HG03469 (cell line): ENCODE measurements at regions not wholly inside any gene's neighbourhood (a gene's known extent, or its start where the extent isn't known, plus 50 kb on each side); places are given as distances from the start of the nearest gene placed in this dataset.

Source experiments
- ATAC-seq: cut with Tn5 transposase; IDR thresholded peaks from one replicate; pipeline ENCODE4 v1.9.1; 2021; ENCODE audit warnings: mild to moderate bottlenecking, moderate library complexity, moderate number of reproducible peaks; ENCODE audit not compliant: unreplicated experiment

DNA sequence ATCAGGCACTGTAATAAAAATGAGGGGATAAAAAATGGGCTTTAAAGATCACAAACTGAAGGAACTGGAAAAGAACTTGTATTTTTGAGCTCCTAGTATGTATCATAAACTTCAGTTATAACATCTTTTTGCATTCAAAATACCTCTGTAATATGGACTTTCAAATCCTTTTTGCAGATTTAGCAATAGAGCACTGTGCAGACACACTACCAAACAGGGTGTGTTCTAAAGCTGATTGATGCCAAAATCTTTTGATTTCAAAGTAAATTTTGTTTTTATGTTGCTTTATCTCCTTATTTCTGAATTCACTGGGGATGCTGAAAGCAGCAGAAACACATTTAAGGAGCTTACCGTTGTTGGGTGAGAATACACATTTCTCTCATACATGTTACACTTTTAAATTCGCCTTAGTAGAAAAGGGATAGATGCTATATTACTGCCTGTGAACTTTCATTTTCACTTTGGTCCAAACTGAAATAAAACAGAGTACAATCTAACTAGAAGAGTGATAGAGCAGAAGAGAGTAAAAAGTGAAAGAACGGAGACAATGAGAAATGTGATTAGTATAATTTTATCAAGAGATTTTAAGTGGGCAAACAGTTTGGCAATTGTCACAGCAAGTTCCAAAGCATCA, 1126.6 kb downstream of the BRINP3 start:
- ATAC-seq = no peak

- ATAC-seq = no peak
Measured at GRCh38 chr1:189351960-189352359, 1125.7 kb downstream of the BRINP3 start.

DNA sequence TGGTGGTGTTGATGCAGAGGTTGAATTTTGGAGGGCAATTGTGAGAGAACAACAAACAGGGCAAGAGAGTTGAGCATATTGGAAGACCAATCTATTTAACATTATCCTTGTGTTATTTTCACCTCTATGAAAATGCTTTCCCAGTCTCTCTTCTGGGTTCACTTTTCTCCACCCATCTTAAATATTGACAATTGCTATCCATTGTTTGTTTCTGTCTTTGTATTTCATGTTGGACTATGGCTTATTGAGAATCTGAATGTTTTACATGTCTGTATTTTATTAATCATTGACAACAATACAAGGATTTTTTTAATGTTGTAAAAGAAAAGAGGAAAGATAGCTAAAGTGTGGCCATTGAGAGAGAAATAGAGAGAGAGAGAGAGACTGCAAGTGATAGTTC, 1121.5 kb downstream of the BRINP3 start:
- ATAC-seq = no peak

DNA sequence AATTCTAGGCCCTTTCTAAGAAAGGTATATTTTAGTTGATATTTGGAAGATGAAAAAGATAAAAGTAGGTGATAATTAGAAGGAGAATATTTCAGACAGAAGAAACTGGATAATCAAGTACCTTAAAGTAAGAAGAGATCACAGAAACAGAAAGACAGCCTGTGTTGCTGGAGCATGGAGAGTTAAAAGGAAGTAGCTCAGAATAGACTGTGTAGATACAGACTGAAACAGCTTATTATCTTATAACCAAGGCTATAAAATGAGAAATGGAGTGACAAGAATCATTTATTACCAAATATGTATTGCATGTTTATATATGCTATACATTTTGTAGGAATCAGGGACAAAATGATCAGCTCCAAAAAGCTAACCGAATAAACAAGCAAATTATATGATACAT, 1120.3 kb downstream of the BRINP3 start:
- ATAC-seq = no peak

DNA sequence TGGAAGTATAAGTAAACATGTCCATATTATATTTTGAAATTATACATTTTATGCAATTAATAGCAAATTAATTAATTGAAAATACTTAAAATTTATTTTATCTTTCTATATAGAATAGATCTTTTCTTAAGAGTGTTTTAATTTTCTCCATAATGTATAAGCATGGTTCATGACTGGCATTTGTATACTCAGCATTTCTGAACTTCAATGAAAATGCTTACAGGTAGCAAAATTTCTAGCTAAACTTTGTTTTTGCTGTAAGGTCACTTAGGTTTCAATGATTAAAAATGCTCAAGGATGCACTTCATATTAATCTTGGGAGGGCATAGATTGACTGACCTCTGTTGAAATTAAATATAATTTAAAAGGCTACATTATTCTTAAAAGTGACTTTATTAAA, 1108.1 kb downstream of the BRINP3 start:
- no peak for ATAC-seq

GRCh38 chr1:189374816-189375215, 1102.8 kb downstream of the BRINP3 start:
- no peak for ATAC-seq

- ATAC-seq = no peak
Measured at GRCh38 chr1:189405419-189405818, 1072.2 kb downstream of the BRINP3 start.

DNA sequence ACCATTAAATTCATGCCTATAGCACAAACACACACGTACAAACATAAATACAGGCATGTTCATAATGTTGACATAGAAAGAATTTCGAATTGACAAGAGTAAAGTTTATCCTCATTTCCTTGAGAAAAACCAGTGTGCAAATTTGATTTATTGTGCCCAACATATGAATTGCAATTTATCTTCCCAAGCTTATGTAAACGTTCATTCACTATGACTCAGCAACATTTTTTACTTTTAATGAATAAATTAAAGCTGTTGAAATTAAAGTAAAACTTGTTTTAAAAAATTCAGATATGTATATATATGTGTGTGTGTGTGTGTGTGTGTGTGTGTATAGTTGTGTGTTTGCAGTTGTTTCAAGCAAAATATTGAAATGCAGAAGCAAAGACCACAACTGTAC, 1067.9 kb downstream of the BRINP3 start:
- no peak for ATAC-seq

GRCh38 chr1:189424746-189425331, 1052.8 kb downstream of the BRINP3 start:
- no peak for ATAC-seq

DNA sequence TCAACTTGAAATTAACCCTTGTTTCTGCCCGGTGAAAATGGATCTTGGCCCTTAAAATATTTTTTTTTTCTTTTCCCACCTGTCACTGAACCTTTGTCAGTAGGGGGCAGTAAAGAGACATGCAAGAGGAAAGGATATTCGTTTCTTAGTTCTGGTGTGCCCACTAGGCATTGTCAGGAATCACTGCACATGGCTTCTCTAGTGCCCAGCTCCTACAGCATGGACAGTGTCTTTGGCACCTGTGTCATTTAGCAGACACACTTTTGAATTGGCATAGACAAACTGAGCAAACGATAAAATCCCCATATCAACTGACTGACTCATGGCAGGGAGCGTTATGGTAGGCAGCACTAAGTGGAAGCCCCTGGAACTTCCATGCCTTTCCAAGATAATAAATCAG, 1048.1 kb downstream of the BRINP3 start:
- no peak for ATAC-seq

GRCh38 chr1:189431447-189431846, 1046.2 kb downstream of the BRINP3 start:
- ATAC-seq = no peak

- ATAC-seq = no peak
Measured at GRCh38 chr1:189432753-189433152, 1044.9 kb downstream of the BRINP3 start.

DNA sequence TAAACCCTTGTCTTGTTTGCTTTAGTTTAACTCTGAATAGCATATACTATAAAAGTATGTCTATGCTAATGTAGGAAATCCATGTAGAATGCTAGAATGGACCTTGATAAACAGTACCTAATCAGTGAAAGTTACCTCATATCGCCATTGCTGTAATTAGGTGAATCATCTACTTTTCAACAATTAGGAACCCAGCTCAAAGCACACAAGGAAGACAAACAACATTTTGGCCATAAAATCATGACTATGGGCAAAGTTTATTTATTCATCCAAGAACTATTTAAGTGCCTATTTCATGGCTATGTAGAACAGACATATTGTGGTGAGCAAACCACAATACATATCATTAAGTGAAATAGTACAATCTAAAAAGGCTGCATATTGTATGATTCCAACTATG, 1043.2 kb downstream of the BRINP3 start:
- no peak for ATAC-seq

DNA sequence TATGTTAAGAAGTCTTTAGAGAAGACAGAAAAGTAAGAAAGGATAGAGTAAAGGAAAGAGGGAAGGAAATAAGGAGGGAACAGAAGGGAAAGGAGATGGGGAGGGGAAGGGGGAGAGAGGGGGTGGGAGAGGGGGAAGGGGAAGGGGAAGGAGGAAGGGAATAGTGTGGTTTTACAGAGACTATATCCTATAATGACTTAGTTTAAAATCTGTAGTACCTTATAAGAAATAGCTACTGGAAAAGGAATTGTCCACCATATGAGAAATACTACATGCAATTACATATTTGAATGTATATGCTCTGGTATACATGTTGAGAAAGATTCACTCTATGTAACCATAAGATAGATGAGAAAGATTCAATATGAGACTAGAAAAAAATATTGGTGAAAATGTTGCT, 1042.3 kb downstream of the BRINP3 start:
- no peak for ATAC-seq

- no peak for ATAC-seq
Measured at GRCh38 chr1:189438808-189439207, 1038.9 kb downstream of the BRINP3 start.

GRCh38 chr1:189463166-189463565, 1014.5 kb downstream of the BRINP3 start:
- ATAC-seq = no peak

GRCh38 chr1:189496768-189497167, 980.9 kb downstream of the BRINP3 start:
- ATAC-seq = no peak

DNA sequence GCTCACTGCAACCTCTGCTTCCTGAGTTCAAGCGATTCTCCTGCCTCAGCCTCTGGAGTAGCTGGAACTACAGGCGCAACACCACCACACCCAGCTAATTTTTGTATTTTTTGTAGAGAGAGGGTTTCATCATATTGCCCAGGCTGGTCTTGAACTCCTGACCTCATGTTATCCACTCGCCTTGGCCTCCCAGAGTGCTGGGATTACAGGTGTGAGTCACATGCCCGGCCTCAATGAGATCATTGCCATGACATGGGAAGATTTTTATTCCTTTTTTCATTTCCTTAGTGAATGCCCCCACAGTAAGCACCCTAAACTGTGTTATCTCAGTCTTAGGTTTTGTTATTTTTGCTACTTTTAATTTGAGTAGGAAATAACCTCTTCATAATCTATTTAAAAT, 977.9 kb downstream of the BRINP3 start:
- ATAC-seq = no peak

DNA sequence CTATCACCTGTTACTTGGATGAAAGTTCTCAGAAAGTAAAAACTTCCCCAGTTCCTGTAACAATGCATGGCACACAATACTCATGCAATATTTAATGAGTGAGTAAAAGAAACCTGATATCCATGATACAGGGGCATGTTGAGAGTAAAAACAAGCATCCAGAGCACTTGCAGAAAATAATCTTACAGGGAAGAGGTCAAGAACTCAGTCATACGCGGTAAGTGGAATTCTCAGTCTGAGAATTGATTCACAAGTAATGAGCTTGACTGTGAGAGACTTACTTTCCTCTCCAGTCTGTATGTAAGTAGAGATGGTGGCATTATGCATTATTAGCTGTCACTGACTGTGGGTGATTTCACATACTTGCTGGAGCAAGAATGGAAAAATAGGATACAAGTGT, 976.9 kb downstream of the BRINP3 start:
- no peak for ATAC-seq

DNA sequence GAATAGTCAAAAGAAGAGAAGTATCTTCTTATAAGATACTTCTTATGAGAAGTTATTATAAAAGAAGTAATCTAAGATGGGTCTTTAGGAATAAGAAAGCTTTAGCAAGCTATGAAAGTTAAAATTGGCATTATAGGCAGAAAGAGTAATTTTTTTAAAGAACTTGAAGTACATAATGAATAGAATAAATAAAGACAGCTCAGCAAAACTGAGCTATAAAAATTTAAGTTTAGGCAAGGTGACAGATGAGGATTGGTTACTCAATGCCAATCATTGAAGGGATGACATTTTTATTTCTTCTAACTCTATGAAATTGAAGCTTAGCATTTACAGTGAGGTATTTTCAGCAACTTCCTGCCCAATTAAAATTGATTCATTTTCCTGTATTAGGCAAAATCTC, 966.8 kb downstream of the BRINP3 start:
- no peak for ATAC-seq

- no peak for ATAC-seq
Measured at GRCh38 chr1:189513091-189513490, 964.6 kb downstream of the BRINP3 start.

DNA sequence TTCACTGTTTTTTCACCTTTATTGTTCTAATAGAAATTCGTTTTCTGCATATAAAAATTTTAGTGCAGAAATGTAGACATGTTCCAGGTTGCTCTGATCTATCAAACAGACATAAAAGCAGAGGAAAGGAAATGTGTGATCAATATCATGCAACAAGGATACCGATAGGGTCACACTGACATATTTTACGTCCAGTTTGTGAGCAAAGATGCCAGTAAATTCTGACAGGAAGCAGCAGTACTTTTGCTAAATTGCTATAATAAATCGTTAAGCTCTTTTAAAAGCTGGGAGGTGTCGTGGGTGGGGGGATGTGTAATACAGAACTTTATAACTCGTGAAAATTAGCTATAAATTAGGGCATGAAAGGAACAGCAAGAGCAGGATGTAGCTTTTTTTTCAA, 955.2 kb downstream of the BRINP3 start:
- no peak for ATAC-seq

DNA sequence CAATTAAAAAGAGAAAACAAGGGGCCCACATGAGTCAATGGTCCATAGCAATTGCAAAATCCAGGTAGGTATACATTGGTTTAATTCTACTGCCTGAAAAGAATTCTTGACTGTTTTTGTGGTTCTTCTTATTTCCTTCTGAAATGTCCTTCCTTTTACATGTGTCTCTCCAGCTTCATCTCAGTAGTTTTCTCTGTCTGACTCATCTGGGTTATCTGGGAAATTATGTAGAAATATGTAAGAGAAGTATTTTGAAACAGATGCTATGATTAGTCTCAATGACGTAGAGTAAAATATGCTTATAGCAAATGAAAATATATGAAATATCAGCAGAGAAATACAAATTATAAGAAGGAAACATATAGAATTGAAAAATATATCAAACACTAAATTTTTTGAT, 953.2 kb downstream of the BRINP3 start:
- no peak for ATAC-seq
